ENCODE measurements at regions not wholly inside any gene's neighbourhood (a gene's known extent, or its start where the extent isn't known, plus 50 kb on each side); places are given as distances from the start of the nearest gene placed in this dataset.

DNA sequence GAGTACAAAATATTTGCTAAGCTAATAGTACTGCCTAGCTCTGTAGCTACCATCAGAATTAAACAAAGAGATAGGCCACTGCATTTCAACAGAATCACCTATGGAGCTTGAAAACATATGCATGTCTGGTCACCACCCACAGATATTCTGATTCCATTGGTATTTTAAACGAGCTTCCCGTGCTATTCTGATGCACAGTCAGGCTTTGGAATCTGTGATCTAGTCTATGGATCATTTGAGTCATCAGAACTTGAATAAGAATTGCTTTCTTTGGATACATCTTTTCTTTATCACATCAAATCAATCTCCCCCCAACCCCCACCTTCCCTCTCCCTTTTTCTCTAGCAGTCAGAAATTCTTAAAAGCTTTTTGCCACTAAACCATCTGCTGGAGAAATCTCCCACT is 124.7 kb downstream of the NPIPB5 start:
- H3K9me3 ChIP-seq (ENCODE audit: insufficient read depth, low read depth) = no peaks in the 10 kb centered on the region
- H3K9me2 ChIP-seq (ENCODE audit: insufficient read depth) = no peaks in the 10 kb centered on the region
- DNase-seq = peak in 1 of 2 experiments; percentile 6
- H3F3A ChIP-seq (ENCODE audit: insufficient read depth, low read depth) = peaks cover 24% of the 10 kb centered on the region
- no TSS peak for BruUV-seq (replicated peaks)
- no peaks in the 10 kb centered on the region for H3K36me3 ChIP-seq (ENCODE audit: low read depth)
- no peak overlapping the region for H3K4me2 ChIP-seq
- intact Hi-C loops (cut with micrococcal nuclease; ENCODE audit: unreplicated experiment) = loop anchor here (5.0 kb wide), 1 partner anchor 1058 kb away; no protein-coding TSS in a partner anchor
- CTCF ChIA-PET = interaction anchor here (0.9 kb wide), 1 partner anchor 9 kb away, joined by 3 read pairs; no protein-coding TSS in a partner anchor
- no peak overlapping the region for H3K4me3 ChIP-seq
- no peaks in the 10 kb centered on the region for H4K20me1 ChIP-seq (ENCODE audit: insufficient read depth)
- H3K79me2 ChIP-seq (ENCODE audit: low read depth) = no peaks in the 10 kb centered on the region
- TF ChIP-seq, protein P1, sequence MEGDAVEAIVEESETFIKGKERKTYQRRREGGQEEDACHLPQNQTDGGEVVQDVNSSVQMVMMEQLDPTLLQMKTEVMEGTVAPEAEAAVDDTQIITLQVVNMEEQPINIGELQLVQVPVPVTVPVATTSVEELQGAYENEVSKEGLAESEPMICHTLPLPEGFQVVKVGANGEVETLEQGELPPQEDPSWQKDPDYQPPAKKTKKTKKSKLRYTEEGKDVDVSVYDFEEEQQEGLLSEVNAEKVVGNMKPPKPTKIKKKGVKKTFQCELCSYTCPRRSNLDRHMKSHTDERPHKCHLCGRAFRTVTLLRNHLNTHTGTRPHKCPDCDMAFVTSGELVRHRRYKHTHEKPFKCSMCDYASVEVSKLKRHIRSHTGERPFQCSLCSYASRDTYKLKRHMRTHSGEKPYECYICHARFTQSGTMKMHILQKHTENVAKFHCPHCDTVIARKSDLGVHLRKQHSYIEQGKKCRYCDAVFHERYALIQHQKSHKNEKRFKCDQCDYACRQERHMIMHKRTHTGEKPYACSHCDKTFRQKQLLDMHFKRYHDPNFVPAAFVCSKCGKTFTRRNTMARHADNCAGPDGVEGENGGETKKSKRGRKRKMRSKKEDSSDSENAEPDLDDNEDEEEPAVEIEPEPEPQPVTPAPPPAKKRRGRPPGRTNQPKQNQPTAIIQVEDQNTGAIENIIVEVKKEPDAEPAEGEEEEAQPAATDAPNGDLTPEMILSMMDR (conservative IDR thresholded peaks at IDR 0.05) = no peak
- no peak for TF ChIP-seq EZH2 (IDR thresholded peaks at IDR 0.05; ENCODE audit: low read depth)
- POLR2A ChIA-PET (ENCODE audit: unreplicated experiment) = interaction anchor here (0.7 kb wide), 1 partner anchor 1068 kb away, joined by 3 read pairs; no protein-coding TSS in a partner anchor
- H2AFZ ChIP-seq = no peak overlapping the region
- peaks cover 18% of the 10 kb centered on the region for H3K4me1 ChIP-seq (replicated peaks; ENCODE audit: insufficient read depth)
- no peak overlapping the region for H3K27ac ChIP-seq
- H3K27me3 ChIP-seq (ENCODE audit: insufficient read depth, low read depth) = no peaks in the 10 kb centered on the region

DNA sequence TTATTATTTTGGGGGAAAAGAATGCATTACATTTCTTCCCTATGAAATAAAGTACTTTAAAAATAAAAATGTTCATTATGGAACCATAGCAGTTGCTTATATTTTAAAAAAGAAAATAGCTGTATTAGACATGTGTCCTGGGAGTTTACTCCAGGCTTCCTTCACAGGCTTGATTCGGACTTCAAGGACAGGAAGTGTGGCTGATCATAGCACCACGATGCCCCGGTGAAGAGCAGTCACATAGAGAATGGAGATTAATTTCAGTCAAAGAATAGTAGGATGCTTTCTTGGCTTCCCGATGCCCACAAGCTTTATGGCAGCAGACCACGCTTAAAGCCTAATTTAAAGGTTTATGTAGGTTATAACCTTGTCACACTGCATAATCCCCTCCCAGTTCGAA is 125.1 kb downstream of the NPIPB5 start:
- H3F3A ChIP-seq (ENCODE audit: insufficient read depth, low read depth) = peaks cover 28% of the 10 kb centered on the region
- H3K36me3 ChIP-seq (ENCODE audit: low read depth) = no peaks in the 10 kb centered on the region
- H3K4me3 ChIP-seq = no peak overlapping the region
- peak in 1 of 2 experiments; percentile 33 for DNase-seq
- no peaks in the 10 kb centered on the region for H4K20me1 ChIP-seq (ENCODE audit: insufficient read depth)
- POLR2A ChIA-PET (ENCODE audit: unreplicated experiment) = no interaction called here
- no peak overlapping the region for H2AFZ ChIP-seq
- peaks cover 18% of the 10 kb centered on the region for H3K4me1 ChIP-seq (replicated peaks; ENCODE audit: insufficient read depth)
- no peak overlapping the region for H3K4me2 ChIP-seq
- CTCF ChIA-PET = interaction anchor here (0.9 kb wide), 1 partner anchor 10 kb away, joined by 3 read pairs; no protein-coding TSS in a partner anchor
- H3K9me3 ChIP-seq (ENCODE audit: insufficient read depth, low read depth) = no peaks in the 10 kb centered on the region
- TF ChIP-seq EZH2 (IDR thresholded peaks at IDR 0.05; ENCODE audit: low read depth) = no peak
- TF ChIP-seq, protein P1 (conservative IDR thresholded peaks at IDR 0.05) = no peak
- no peaks in the 10 kb centered on the region for H3K9me2 ChIP-seq (ENCODE audit: insufficient read depth)
- H3K79me2 ChIP-seq (ENCODE audit: low read depth) = no peaks in the 10 kb centered on the region
- BruUV-seq (replicated peaks) = no TSS peak
- intact Hi-C loops (cut with micrococcal nuclease; ENCODE audit: unreplicated experiment) = loop anchor here (5.0 kb wide), 1 partner anchor 1058 kb away; no protein-coding TSS in a partner anchor
- H3K27me3 ChIP-seq (ENCODE audit: insufficient read depth, low read depth) = no peaks in the 10 kb centered on the region
- no peak overlapping the region for H3K27ac ChIP-seq

DNA sequence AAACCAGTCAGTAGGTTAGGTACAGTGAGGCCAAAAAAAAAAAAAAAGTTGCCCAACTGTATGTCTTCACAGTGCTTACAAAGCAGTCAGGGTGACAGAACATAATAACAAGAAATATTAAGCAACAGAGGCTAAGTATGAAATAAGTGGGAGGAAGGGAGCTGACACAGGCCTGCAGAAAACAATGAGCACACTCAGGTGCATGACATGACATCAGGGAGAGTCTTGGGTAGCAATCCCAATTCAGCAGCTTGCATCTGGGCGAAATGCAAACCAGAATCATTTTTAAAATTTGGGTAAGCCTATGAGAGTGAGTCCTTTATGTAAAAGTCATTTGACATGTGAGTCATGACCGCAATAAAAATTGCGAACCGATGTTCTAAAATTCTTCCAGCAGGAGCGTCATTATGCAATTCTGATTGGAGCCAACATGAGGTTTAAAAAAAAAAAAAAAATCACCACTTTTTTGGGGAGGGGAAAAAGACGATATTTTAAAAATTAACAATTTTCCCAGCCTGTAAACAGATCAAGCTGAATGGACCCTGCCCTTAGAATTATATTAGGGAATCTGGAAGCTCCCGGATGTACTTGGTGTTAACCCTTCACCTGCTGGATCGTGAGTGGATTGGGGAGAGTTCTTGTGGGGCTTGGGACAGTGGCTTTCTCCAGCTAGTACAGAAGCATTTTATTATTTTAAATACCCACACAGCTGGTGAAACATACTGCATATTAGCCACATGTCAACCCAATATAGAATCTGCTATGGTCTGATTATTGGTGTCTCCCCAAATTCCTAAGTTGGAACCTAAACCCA is 127.9 kb downstream of the NPIPB5 start:
- intact Hi-C loops (cut with micrococcal nuclease; ENCODE audit: unreplicated experiment) = loop anchor here (5.0 kb wide), 1 partner anchor 1061 kb away; no protein-coding TSS in a partner anchor
- H3K9me3 ChIP-seq (ENCODE audit: insufficient read depth, low read depth) = no peaks in the 10 kb centered on the region
- no peaks in the 10 kb centered on the region for H3K9me2 ChIP-seq (ENCODE audit: insufficient read depth)
- no peaks in the 10 kb centered on the region for H3K79me2 ChIP-seq (ENCODE audit: low read depth)
- H3K27ac ChIP-seq = no peak overlapping the region; the same call in 1 of the 2 replicates
- peak in 1 of 2 experiments; percentile 91 for DNase-seq
- no peak for TF ChIP-seq EZH2 (IDR thresholded peaks at IDR 0.05; ENCODE audit: low read depth)
- TF ChIP-seq, protein P1 (conservative IDR thresholded peaks at IDR 0.05) = no peak
- no peaks in the 10 kb centered on the region; the same call in 1 of the 2 replicates for H3K27me3 ChIP-seq (ENCODE audit: insufficient read depth, low read depth)
- H4K20me1 ChIP-seq (ENCODE audit: insufficient read depth) = no peaks in the 10 kb centered on the region
- H2AFZ ChIP-seq = no peak overlapping the region
- BruUV-seq (replicated peaks) = no TSS peak
- H3K4me3 ChIP-seq = no peak overlapping the region
- ChIA-PET CTCF (interaction anchor here (0.5 kb wide), 1 partner anchor 24 kb away, joined by 4 read pairs; no protein-coding TSS in a partner anchor), POLR2A (ENCODE audit: unreplicated experiment) (no interaction called here)
- no peaks in the 10 kb centered on the region for H3K36me3 ChIP-seq (ENCODE audit: low read depth)
- H3K4me1 ChIP-seq (replicated peaks; ENCODE audit: insufficient read depth) = peaks cover 18% of the 10 kb centered on the region
- H3K4me2 ChIP-seq = peak overlapping the region; percentile 16; the same call in 1 of the 2 replicates
- peaks cover 29% of the 10 kb centered on the region for H3F3A ChIP-seq (ENCODE audit: insufficient read depth, low read depth)
